ENCODE measurements at regions not wholly inside any gene's neighbourhood (a gene's known extent, or its start where the extent isn't known, plus 50 kb on each side); places are given as distances from the start of the nearest gene placed in this dataset.
A peak's percentile ranks its signal among the peaks of the same experiment; 100 is the strongest.
"Not testable (repeated sequence)": the region's sequence is repeated elsewhere in the genome, so short reads cannot be mapped to it uniquely, and the experiment has no call there.

DNA sequence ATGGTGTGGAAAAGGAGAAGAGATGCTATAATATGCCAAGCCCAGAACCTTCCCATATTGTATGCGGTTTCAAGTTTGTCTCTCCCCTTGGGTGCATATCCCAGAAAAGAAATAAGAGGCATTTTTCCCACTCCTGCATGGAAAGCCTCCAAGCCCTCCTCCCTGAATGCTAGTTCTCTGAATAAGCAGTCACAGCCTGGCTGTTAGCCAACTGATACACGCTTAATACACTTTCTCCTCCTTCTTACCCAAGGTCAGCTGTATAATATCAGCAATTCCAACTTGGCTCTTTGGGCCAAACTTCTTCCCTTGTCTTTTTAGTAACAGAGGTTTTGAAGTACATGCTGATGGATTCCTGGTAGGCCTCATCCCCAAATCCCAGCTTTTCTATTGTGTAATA, 440.1 kb downstream of the EPHA7 start:
- TF ChIP-seq, protein P1, sequence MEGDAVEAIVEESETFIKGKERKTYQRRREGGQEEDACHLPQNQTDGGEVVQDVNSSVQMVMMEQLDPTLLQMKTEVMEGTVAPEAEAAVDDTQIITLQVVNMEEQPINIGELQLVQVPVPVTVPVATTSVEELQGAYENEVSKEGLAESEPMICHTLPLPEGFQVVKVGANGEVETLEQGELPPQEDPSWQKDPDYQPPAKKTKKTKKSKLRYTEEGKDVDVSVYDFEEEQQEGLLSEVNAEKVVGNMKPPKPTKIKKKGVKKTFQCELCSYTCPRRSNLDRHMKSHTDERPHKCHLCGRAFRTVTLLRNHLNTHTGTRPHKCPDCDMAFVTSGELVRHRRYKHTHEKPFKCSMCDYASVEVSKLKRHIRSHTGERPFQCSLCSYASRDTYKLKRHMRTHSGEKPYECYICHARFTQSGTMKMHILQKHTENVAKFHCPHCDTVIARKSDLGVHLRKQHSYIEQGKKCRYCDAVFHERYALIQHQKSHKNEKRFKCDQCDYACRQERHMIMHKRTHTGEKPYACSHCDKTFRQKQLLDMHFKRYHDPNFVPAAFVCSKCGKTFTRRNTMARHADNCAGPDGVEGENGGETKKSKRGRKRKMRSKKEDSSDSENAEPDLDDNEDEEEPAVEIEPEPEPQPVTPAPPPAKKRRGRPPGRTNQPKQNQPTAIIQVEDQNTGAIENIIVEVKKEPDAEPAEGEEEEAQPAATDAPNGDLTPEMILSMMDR (IDR thresholded peaks at IDR 0.05; ENCODE audit: control insufficient read depth, extremely low read depth, insufficient read depth), result no peak
- DNase-seq (ENCODE audit: low read depth), result no peak
- no peak overlapping the region for H3K4me3 ChIP-seq (ENCODE audit: low read depth, low read length)

DNA sequence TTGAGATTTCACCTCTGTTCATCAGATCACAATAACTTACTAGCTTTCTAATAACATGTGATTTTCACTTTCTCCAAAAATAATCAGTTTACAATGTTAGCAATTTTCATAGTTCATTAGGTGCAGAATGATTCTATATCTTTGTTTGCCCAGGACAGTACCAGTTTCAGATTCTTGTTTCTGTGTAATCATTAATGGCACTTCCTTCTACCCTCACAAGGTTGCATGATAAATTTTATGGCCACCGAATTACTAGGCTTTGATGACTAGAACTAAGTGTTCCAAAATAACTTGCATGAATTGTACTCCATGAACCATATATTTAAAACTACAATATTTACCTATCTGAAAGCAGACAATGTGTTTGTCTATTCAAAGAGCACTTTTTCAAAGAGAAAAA, 442.3 kb downstream of the EPHA7 start:
- no peak overlapping the region for H3K4me3 ChIP-seq (ENCODE audit: low read depth, low read length)
- peak; percentile 17 for DNase-seq (ENCODE audit: low read depth)
- TF ChIP-seq, protein P1 (IDR thresholded peaks at IDR 0.05; ENCODE audit: control insufficient read depth, extremely low read depth, insufficient read depth), result no peak

DNA sequence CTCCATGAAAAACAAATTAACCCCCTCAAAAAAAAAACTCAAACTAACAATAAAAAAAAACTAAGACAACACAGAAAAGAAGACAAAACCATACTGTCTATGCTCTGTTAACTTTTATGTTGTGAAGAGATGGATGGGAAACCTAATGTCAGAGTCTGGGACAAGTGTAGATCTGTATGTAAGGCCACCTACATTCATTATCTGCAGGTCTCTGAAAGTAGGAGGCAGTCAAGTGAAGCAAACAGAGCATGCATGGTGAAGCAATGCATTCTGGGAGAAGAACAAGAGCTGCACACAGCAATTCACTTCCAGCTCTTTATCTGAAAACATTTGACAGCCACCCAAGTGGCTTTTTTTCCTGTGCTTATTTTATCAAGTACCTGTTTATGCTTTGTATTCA, 452.0 kb downstream of the EPHA7 start:
- DNase-seq (ENCODE audit: low read depth), result no peak
- TF ChIP-seq, protein P1 (IDR thresholded peaks at IDR 0.05; ENCODE audit: control insufficient read depth, extremely low read depth, insufficient read depth), result no peak

DNA sequence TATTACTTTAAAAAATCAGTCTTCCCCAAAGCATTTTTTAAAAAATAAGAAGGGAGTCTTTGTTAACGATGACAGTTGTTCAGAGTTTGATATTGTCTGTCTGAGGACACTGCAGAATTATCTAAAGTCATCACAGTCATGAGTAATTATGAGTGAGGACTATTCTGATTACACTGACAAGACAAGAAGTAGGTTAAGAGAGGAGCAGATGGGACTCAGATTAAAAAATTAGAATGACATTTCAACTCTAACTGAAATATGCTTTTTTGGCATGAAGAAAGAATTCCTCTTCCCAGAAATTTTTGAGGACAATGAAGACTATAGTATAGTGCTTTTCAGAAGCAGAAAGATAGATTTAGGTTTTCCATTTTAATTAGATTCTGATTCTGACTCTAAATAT, 456.5 kb downstream of the EPHA7 start:
- TF ChIP-seq, protein P1 (IDR thresholded peaks at IDR 0.05; ENCODE audit: control insufficient read depth, extremely low read depth, insufficient read depth), result no peak
- no peak overlapping the region for H3K4me3 ChIP-seq (ENCODE audit: low read depth, low read length)
- no peak for DNase-seq (ENCODE audit: low read depth)

More for the DNA sequence above, 452.0 kb downstream of the EPHA7 start:
- H3K4me3 ChIP-seq (ENCODE audit: low read depth, low read length), result no peak overlapping the region

DNA sequence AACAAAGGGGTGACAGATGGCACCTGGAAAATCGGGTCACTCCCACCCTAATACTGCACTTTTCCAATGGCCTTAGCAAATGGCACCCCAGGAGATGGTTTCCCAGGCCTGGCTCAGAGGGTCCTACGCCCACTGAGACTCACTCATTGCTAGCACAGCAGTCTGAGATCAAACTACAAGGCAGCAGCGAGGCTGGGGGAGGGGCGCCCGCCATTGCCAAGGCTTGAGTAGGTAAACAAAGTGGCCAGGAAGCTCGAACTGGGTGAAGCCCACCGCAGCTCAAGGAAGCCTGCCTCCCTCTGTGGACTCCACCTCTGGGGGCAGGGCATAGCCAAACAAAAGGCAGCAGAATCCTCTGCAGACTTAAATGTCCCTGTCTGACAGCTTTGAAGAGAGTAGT, 467.2 kb downstream of the EPHA7 start:
- DNase-seq (ENCODE audit: low read depth); H3K4me3 ChIP-seq (ENCODE audit: low read depth, low read length): not testable (repeated sequence)

DNA sequence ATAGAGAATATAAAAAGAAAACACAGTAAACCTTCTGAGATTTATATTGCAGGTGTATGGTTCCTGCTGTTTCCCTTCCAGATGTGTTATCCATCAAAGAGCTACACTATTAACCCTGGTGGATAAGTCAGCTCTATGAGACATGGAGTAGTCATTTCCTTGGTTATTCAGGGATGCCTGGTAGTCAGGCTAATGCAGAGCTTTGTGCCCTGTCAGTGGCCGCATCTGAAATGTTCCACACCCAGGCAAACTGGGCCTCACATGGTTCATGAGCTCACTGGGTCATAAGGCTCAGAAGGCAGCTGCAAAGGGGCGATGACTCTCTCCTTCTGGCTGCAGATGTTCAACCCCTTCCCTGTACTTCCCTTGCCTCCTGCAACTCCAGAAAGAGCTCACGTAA, 473.6 kb downstream of the EPHA7 start:
- no peak overlapping the region for H3K4me3 ChIP-seq (ENCODE audit: low read depth, low read length)
- TF ChIP-seq, protein P1 (IDR thresholded peaks at IDR 0.05; ENCODE audit: control insufficient read depth, extremely low read depth, insufficient read depth), result no peak
- no peak for DNase-seq (ENCODE audit: low read depth)

DNA sequence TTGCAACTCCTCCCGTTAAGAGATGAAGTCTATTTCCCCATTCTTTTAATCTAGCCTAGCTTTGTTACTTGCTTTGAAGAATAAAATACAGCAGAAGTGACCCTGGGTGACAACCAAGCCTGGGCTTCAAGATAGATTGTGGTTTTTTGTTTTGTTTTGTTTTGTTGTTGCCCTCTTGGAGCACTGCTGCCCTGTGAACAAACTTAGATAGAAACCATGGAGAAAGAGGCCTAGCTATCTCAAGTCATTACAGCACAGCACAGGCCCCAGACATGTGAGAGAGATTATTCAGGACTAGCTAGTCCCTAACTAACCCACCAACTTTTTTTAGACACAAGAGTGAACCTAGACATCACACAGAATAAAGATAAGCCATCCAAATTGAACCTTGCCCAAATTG, 475.2 kb downstream of the EPHA7 start:
- DNase-seq (ENCODE audit: low read depth), result no peak
- no peak overlapping the region for H3K4me3 ChIP-seq (ENCODE audit: low read depth, low read length)
- TF ChIP-seq, protein P1 (IDR thresholded peaks at IDR 0.05; ENCODE audit: control insufficient read depth, extremely low read depth, insufficient read depth), result no peak
